H1 (cell line): ENCODE measurements at regions not wholly inside any gene's neighbourhood (a gene's known extent, or its start where the extent isn't known, plus 50 kb on each side); places are given as distances from the start of the nearest gene placed in this dataset.

ENCODE experiments used
- SAP30 ChIP-seq: fragments of 300-600 bp; sonication (generic); IDR thresholded peaks from 2 replicates; pipeline ENCODE4 v1.7.1; 2012; ENCODE audit warnings: low read length, moderate library complexity, mild to moderate bottlenecking, inconsistent platforms; ENCODE audit not compliant: insufficient read depth, insufficient replicate concordance
- SP2 ChIP-seq: IDR thresholded peaks from 2 replicates; pipeline ENCODE4 v1.6.1; 2012; ENCODE audit warnings: mild to moderate bottlenecking, low read length, inconsistent platforms
- SUZ12 ChIP-seq: fragments of 200-600 bp; sonication (generic); IDR thresholded peaks from 2 replicates; pipeline ENCODE4 v1.6.1; 2012; ENCODE audit warnings: mild to moderate bottlenecking, inconsistent platforms, low read length, moderate library complexity, mixed read lengths
- USF2 ChIP-seq: IDR thresholded peaks from 2 replicates; pipeline ENCODE4 v1.6.1; 2011; ENCODE audit warnings: low read length, improper control_type of control experiment

GRCh38 chrX:38898261-38898660 lies 97.0 kb downstream of the MID1IP1 start (continued):
- TF ChIP-seq USF2, result no peak
- no peak for TF ChIP-seq SUZ12
- no peak for TF ChIP-seq SP2
- TF ChIP-seq SAP30, result no peak
